Esophagus squamous epithelium (tissue), 4 donors: ENCODE measurements at regions not wholly inside any gene's neighbourhood (a gene's known extent, or its start where the extent isn't known, plus 50 kb on each side); places are given as distances from the start of the nearest gene placed in this dataset.

Experiments used
- POLR2A ChIP-seq, 4 donors: fragments of 450-650 bp; IDR thresholded peaks; one replicate each; pipeline ENCODE4 v1.6.1; 2017; ENCODE audit warnings: antibody characterized with exemption in 4 of 4, mild to moderate bottlenecking in 4 of 4, moderate library complexity in 3 of 4
- TF ChIP-seq, protein P1 (sequence below), 6 experiments: fragments of 450-650 bp in 4 of 6; fragments of 200-600 bp in 2 of 6; sonication (generic) in 2 of 6; IDR thresholded peaks; one replicate each; pipeline ENCODE4 v1.5.1; 2016 to 2019; ENCODE audit warnings: antibody characterized with exemption in 6 of 6, mild to moderate bottlenecking in 4 of 6, moderate library complexity in 4 of 6

DNA sequence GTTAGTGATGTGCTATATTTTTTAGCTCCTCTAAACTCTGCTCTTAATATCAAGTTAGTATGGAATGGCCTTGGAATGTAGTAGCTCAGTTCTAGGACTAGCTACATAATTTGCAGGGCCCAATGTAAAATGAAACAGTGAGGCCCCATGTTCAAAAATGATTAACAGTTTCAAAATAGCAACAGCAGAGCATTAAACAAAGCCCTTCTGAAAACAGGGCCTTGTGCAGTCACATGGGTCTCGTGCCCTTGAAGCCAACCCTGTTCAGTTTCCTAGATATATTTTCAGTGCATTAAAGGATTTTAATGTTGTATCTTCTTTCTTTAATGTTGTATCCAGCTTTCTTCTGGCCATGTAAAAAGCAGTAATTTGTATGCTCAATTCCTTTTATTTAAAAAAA, 82.1 kb downstream of the TASL start:
- TF ChIP-seq POLR2A (IDR thresholded peaks at IDR 0.05) = no peak
- TF ChIP-seq, protein P1, sequence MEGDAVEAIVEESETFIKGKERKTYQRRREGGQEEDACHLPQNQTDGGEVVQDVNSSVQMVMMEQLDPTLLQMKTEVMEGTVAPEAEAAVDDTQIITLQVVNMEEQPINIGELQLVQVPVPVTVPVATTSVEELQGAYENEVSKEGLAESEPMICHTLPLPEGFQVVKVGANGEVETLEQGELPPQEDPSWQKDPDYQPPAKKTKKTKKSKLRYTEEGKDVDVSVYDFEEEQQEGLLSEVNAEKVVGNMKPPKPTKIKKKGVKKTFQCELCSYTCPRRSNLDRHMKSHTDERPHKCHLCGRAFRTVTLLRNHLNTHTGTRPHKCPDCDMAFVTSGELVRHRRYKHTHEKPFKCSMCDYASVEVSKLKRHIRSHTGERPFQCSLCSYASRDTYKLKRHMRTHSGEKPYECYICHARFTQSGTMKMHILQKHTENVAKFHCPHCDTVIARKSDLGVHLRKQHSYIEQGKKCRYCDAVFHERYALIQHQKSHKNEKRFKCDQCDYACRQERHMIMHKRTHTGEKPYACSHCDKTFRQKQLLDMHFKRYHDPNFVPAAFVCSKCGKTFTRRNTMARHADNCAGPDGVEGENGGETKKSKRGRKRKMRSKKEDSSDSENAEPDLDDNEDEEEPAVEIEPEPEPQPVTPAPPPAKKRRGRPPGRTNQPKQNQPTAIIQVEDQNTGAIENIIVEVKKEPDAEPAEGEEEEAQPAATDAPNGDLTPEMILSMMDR (IDR thresholded peaks at IDR 0.05) = no peak
